RWPE2 (cell line): ENCODE measurements at regions not wholly inside any gene's neighbourhood (a gene's known extent, or its start where the extent isn't known, plus 50 kb on each side); places are given as distances from the start of the nearest gene placed in this dataset.

ENCODE experiments used
- ATAC-seq: fragments of 200-7000 bp; cut with Tn5 transposase; 3 replicates; pipeline ENCODE4 v1.9.1; 2021; ENCODE audit warnings: low read depth
- DNase-seq: peaks from one replicate; pipeline ENCODE4 v3.0.0-alpha.2; 2020; ENCODE audit warnings: low spot score
- H3K27ac ChIP-seq: fragments of 450-650 bp; 2 replicates; pipeline ENCODE4 v1.5.1; 2017; ENCODE audit warnings: mild to moderate bottlenecking; ENCODE audit not compliant: poor library complexity, severe bottlenecking
- H3K27me3 ChIP-seq: fragments of 250-450 bp; sonication (Bioruptor Pico); 2 replicates; pipeline ENCODE4 v1.5.1; 2021; ENCODE audit warnings: mild to moderate bottlenecking, moderate library complexity; ENCODE audit not compliant: insufficient read depth, poor library complexity, severe bottlenecking
- H3K36me3 ChIP-seq: fragments of 250-450 bp; sonication (Bioruptor Pico); 2 replicates; pipeline ENCODE4 v1.5.1; 2020; ENCODE audit warnings: low read depth, mild to moderate bottlenecking, moderate library complexity
- H3K4me1 ChIP-seq: fragments of 250-450 bp; sonication (Bioruptor Pico); 2 replicates; pipeline ENCODE4 v1.5.1; 2021; ENCODE audit warnings: mild to moderate bottlenecking, moderate library complexity; ENCODE audit not compliant: insufficient read depth, poor library complexity, severe bottlenecking
- H3K4me3 ChIP-seq: fragments of 250-450 bp; sonication (Bioruptor Pico); 2 replicates; pipeline ENCODE4 v1.5.1; 2021; ENCODE audit warnings: mild to moderate bottlenecking, moderate library complexity; ENCODE audit not compliant: severe bottlenecking
- H3K9me3 ChIP-seq: fragments of 250-450 bp; sonication (Bioruptor Pico); 2 replicates; pipeline ENCODE4 v1.5.1; 2021; ENCODE audit warnings: mild to moderate bottlenecking, moderate library complexity; ENCODE audit not compliant: severe bottlenecking
- CTCF ChIP-seq: fragments of 450-650 bp; IDR thresholded peaks from one replicate; pipeline ENCODE4 v1.5.1; 2017; ENCODE audit warnings: mild to moderate bottlenecking, moderate library complexity; ENCODE audit not compliant: poor library complexity, severe bottlenecking

- ATAC-seq = no peak
- Histone ChIP-seq H3K27me3 (no peaks in the 10 kb centered on the region), H3K4me1 (peaks cover 23% of the 10 kb centered on the region), H3K36me3 (no peaks in the 10 kb centered on the region), H3K27ac (no peak overlapping the region), H3K4me3 (no peak overlapping the region), H3K9me3 (no peaks in the 10 kb centered on the region)
- DNase-seq = no peak
- TF ChIP-seq CTCF = no peak
Observed at GRCh38 chr1:67888216-67889106, 55.2 kb upstream of the GNG12 start.

DNA sequence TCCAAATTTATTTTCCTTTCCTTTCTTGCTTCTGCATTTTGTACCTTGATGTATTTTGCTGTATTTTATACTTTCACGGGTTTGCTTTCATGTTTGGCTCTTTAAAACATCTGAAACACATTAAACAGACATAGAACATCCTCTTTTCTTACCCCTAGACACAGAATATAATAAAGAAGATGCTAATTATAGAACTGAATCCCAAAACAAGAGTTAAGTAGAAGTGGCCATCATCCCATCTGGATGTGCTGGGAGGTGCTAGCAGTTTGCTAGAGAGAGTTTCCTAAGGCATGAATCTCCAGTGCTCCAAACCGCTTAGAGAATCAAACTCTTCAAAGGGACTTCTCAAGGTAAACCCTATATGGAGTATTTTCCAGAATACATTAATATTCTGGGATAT is 53.9 kb upstream of the GNG12 start:
- no peak for DNase-seq
- Histone ChIP-seq H3K4me3 (no peak overlapping the region), H3K36me3 (no peaks in the 10 kb centered on the region), H3K4me1 (peaks cover 25% of the 10 kb centered on the region), H3K27me3 (no peaks in the 10 kb centered on the region), H3K27ac (no peak overlapping the region), H3K9me3 (no peaks in the 10 kb centered on the region)
- TF ChIP-seq CTCF = no peak
- no peak for ATAC-seq

- Histone ChIP-seq H3K4me3 (no peak overlapping the region), H3K27me3 (no peaks in the 10 kb centered on the region), H3K36me3 (no peaks in the 10 kb centered on the region), H3K27ac (no peak overlapping the region), H3K4me1 (peaks cover 25% of the 10 kb centered on the region), H3K9me3 (no peaks in the 10 kb centered on the region)
- TF ChIP-seq CTCF = no peak
- no peak for DNase-seq
- ATAC-seq = no peak
Observed at GRCh38 chr1:67886076-67886475, 52.8 kb upstream of the GNG12 start.

DNA sequence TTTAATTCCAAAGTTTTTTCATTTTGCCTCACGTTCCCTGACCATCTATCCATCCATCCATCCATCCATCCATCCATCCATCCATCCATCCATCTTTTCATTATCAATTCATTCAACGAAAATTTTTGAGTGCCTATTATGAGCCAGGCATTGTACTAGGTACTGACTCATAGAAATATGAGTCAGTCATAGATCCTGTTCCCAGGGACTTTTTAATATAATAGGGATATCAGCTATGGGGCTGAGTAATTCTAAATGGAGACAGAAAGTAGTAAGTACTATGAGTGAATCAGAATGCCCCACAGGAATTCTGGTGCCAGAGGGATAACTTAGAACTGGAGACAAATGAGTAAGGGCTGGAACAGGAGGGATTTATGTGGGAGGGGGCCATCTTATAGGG is 49.8 kb upstream of the GNG12 start:
- Histone ChIP-seq H3K9me3 (no peaks in the 10 kb centered on the region), H3K4me3 (no peak overlapping the region), H3K27ac (peak overlapping the region; percentile 48), H3K27me3 (no peaks in the 10 kb centered on the region), H3K4me1 (peaks cover 20% of the 10 kb centered on the region), H3K36me3 (no peaks in the 10 kb centered on the region)
- DNase-seq (no peak), ATAC-seq (peak; percentile 98)
- no peak for TF ChIP-seq CTCF
